K562 (cell line): ENCODE measurements at regions not wholly inside any gene's neighbourhood (a gene's known extent, or its start where the extent isn't known, plus 50 kb on each side); places are given as distances from the start of the nearest gene placed in this dataset.

Experiments
- ATAC-seq: fragments of 200-7000 bp; cut with Tn5 transposase; 3 replicates; pipeline ENCODE4 v1.9.1; 2020; ENCODE audit warnings: moderate library complexity
- BruUV-seq: library from RNA; stranded (reverse); fragments of 400-500 nt; replicated peaks from 2 replicates; lab custom pipeline; 2021; lab: Mats Ljungman, UMichigan
- CTCF ChIA-PET: fragments of 300-600 bp; formaldehyde crosslinking; extraction: SDS; loops from one replicate; lab custom pipeline; 2021; ENCODE audit warnings: low intra/inter-chr PET ratio; lab: Yijun Ruan, JAX
- POLR2A ChIA-PET: fragments of 300-600, 350-650 bp; sonication (Branson Sonifier 250); formaldehyde crosslinking; extraction: SDS; loops from one replicate; lab custom pipeline; 2021; ENCODE audit warnings: antibody characterized with exemption, inconsistent platforms; lab: Yijun Ruan, JAX
- DNase-seq, 4 experiments: peaks; one replicate each; pipeline versions ENCODE4 v3.0.0 to v3.0.0-alpha.2; 2011 to 2018; ENCODE audit warnings: low spot score in 3 of 4, mixed read lengths in 3 of 4; ENCODE audit errors: extremely low read depth in 1 of 4
- FAIRE-seq: peaks from 2 replicates; lab custom pipeline; 2011; peaks lifted over from hg19 to GRCh38; lab: Jason Lieb, UNC
- H2AFZ ChIP-seq: 2 replicates; pipeline ENCODE4 v1.6.0; 2011; ENCODE audit warnings: low read depth, low read length, control low read depth, inconsistent platforms
- H3K27ac ChIP-seq: fragments of 200-600 bp; 3 replicates; pipeline ENCODE4 v1.8.0; 2011; ENCODE audit warnings: low read depth, mild to moderate bottlenecking, control low read depth, inconsistent platforms, low read length, moderate library complexity, mixed read lengths; ENCODE audit errors: extremely low read depth
- H3K27me3 ChIP-seq, 2 experiments: fragments of 300-600 bp in 1 of 2; 2 replicates in 1 of 2; 3 replicates in 1 of 2; pipeline versions ENCODE4 v1.6.0 to v1.8.0; 2011; ENCODE audit warnings: inconsistent platforms in 2 of 2, low read length in 2 of 2, mild to moderate bottlenecking in 1 of 2, mixed read lengths in 1 of 2, moderate library complexity in 1 of 2; ENCODE audit not compliant: control insufficient read depth in 2 of 2, insufficient read depth in 2 of 2
- H3K36me3 ChIP-seq: fragments of 300-600 bp; 3 replicates; pipeline ENCODE4 v1.8.0; 2011; ENCODE audit warnings: mild to moderate bottlenecking, low read length, inconsistent platforms; ENCODE audit not compliant: control insufficient read depth, insufficient read depth
- H3K4me1 ChIP-seq, 2 experiments: fragments of 200-600 bp in 1 of 2; replicated peaks in 1 of 2; 2 replicates in 1 of 2; 3 replicates in 1 of 2; pipeline versions ENCODE4 v1.5.1 to v1.8.0; 2011; ENCODE audit warnings: inconsistent platforms in 2 of 2, low read length in 2 of 2, mild to moderate bottlenecking in 1 of 2, mixed read lengths in 1 of 2, moderate library complexity in 1 of 2; ENCODE audit not compliant: control insufficient read depth in 2 of 2, insufficient read depth in 2 of 2
- H3K4me2 ChIP-seq: 2 replicates; pipeline ENCODE4 v1.6.1; 2011; ENCODE audit warnings: low read length, control low read depth, inconsistent platforms, mixed read lengths; ENCODE audit not compliant: insufficient read depth
- H3K4me3 ChIP-seq: fragments of 200-600 bp; sonication (generic), shearing (Covaris generic); 2 replicates; pipeline ENCODE4 v1.5.1; 2016; ENCODE audit warnings: control low read depth, inconsistent platforms
- H3K79me2 ChIP-seq: fragments of 200-600 bp; 3 replicates; pipeline ENCODE4 v1.8.0; 2011; ENCODE audit warnings: low read length, inconsistent platforms; ENCODE audit not compliant: control insufficient read depth, insufficient read depth
- H3K9ac ChIP-seq, 2 experiments: 2 replicates each; pipeline versions ENCODE4 v1.6.0 to v1.6.1; 2011; ENCODE audit warnings: low read depth in 2 of 2, low read length in 2 of 2, control low read depth in 1 of 2, inconsistent platforms in 1 of 2, mild to moderate bottlenecking in 1 of 2, mixed read lengths in 1 of 2; ENCODE audit not compliant: insufficient read depth in 1 of 2
- H3K9me1 ChIP-seq: one replicate; pipeline ENCODE4 v1.6.0; 2011; ENCODE audit warnings: inconsistent platforms, mild to moderate bottlenecking, low read length, moderate library complexity; ENCODE audit not compliant: control insufficient read depth, insufficient read depth
- H3K9me3 ChIP-seq: replicated peaks from 2 replicates; pipeline ENCODE4 v1.5.1; 2011; ENCODE audit warnings: low read depth, low read length, inconsistent platforms; ENCODE audit not compliant: control insufficient read depth, insufficient read depth
- H4K20me1 ChIP-seq: replicated peaks from 2 replicates; pipeline ENCODE4 v1.6.1; 2011; ENCODE audit warnings: low read length, inconsistent platforms, mixed read lengths; ENCODE audit not compliant: control insufficient read depth, insufficient read depth
- EP300 ChIP-seq: IDR thresholded peaks from 2 replicates; pipeline ENCODE4 v1.6.1; 2012; ENCODE audit warnings: low read length, improper control_type of control experiment
- L3MBTL2 ChIP-seq: fragments of 450-650 bp; IDR thresholded peaks from 2 replicates; pipeline ENCODE4 v1.6.1; 2016; ENCODE audit warnings: mild to moderate bottlenecking, moderate library complexity
- NFE2 ChIP-seq: IDR thresholded peaks from 2 replicates; pipeline ENCODE4 v1.6.1; 2014; ENCODE audit warnings: antibody characterized with exemption, low read depth
- REST ChIP-seq, 2 experiments: fragments of 450-650 bp; formaldehyde crosslinking in 1 of 2; IDR thresholded peaks; 2 replicates each; pipeline versions ENCODE4 v1.4.0 to v1.6.1; 2014 to 2020; ENCODE audit warnings: mild to moderate bottlenecking in 2 of 2, borderline replicate concordance in 1 of 2, low read depth in 1 of 2
- RNF2 ChIP-seq: sonication (generic); IDR thresholded peaks from 2 replicates; pipeline ENCODE4 v1.6.1; 2016
- SMAD4 ChIP-seq: fragments of 250-450 bp; sonication (Bioruptor Pico); conservative IDR thresholded peaks from 2 replicates; pipeline ENCODE4 v1.8.0; 2021; ENCODE audit warnings: inconsistent platforms, mild to moderate bottlenecking, moderate library complexity
- SMARCA4 ChIP-seq: fragments of 450-650 bp; IDR thresholded peaks from 2 replicates; pipeline ENCODE4 v1.6.1; 2016
- ZNF586 ChIP-seq: fragments of 450-650 bp; formaldehyde crosslinking; conservative IDR thresholded peaks from 2 replicates; pipeline ENCODE4 v1.4.0; 2020; ENCODE audit warnings: mild to moderate bottlenecking, moderate library complexity
- WGBS: fragments of 100-300 bp; shearing (Covaris generic); methylation state at CpG from one replicate; pipeline ENCODE4 v1.1.6; 2016; ENCODE audit warnings: low coverage, mixed read lengths; ENCODE audit not compliant: insufficient coverage; ENCODE audit errors: missing lambda C conversion rate; 5-methylcytosine and 5-hydroxymethylcytosine counted together
- in situ Hi-C: fragments of 300-500 bp; cut with MboI; formaldehyde crosslinking; loops from 4 replicates; pipeline ENCODE4 v1.15.0; 2018; ENCODE audit warnings: inconsistent platforms, mixed read lengths
- intact Hi-C: fragments of 100-400 bp; cut with micrococcal nuclease; formaldehyde crosslinking; loops from 2 replicates; pipeline ENCODE4 v1.14.2; 2022
- TF ChIP-seq, protein P1 (sequence below): sonication (generic); formaldehyde crosslinking; IDR thresholded peaks from 2 replicates; pipeline ENCODE4 v1.8.1; 2023; ENCODE audit warnings: mild to moderate bottlenecking, missing genetic modification reagents
- TF ChIP-seq, protein P2 (sequence below): fragments of 450-650 bp; conservative IDR thresholded peaks from 2 replicates; pipeline ENCODE4 v1.6.1; 2016; ENCODE audit warnings: missing genetic modification characterization, low read depth, mild to moderate bottlenecking, control low read depth, missing compliant biosample characterization

- TF ChIP-seq EP300 (peak; percentile 92), SMARCA4 (peak; percentile 65; the same call in 1 of the 2 replicates), RNF2 (no peak), ZNF586 (CRISPR knock-in tag) (no peak), NFE2 (0 out of 2 replicates have a peak, but pooled peaks have one; percentile 25)
- TF ChIP-seq, protein P1, sequence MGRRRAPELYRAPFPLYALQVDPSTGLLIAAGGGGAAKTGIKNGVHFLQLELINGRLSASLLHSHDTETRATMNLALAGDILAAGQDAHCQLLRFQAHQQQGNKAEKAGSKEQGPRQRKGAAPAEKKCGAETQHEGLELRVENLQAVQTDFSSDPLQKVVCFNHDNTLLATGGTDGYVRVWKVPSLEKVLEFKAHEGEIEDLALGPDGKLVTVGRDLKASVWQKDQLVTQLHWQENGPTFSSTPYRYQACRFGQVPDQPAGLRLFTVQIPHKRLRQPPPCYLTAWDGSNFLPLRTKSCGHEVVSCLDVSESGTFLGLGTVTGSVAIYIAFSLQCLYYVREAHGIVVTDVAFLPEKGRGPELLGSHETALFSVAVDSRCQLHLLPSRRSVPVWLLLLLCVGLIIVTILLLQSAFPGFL (CRISPR knock-in tag), result 0 out of 2 replicates have a peak, but pooled peaks have one; percentile 93
- TF ChIP-seq, protein P2, sequence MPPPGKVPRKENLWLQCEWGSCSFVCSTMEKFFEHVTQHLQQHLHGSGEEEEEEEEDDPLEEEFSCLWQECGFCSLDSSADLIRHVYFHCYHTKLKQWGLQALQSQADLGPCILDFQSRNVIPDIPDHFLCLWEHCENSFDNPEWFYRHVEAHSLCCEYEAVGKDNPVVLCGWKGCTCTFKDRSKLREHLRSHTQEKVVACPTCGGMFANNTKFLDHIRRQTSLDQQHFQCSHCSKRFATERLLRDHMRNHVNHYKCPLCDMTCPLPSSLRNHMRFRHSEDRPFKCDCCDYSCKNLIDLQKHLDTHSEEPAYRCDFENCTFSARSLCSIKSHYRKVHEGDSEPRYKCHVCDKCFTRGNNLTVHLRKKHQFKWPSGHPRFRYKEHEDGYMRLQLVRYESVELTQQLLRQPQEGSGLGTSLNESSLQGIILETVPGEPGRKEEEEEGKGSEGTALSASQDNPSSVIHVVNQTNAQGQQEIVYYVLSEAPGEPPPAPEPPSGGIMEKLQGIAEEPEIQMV (tag), result peak; percentile 38; the same call in 1 of the 2 replicates
- TF ChIP-seq, all 486 proteins: peak for 57
Measured at GRCh38 chr6:16047435-16047990, 81.4 kb upstream of the MYLIP start (continued).

GRCh38 chr6:16045238-16045637 lies 83.6 kb upstream of the MYLIP start:
- 36% methylated on average over 4 of the region's 4 CpGs for WGBS
- intact Hi-C loops (no loop called here), in situ Hi-C loops (no loop called here)
- H3K9me3 ChIP-seq, result peaks cover 14% of the 10 kb centered on the region
- H3K79me2 ChIP-seq, result no peaks in the 10 kb centered on the region
- H3K27me3 ChIP-seq, result no peaks in the 10 kb centered on the region
- H2AFZ ChIP-seq, result peak overlapping the region; percentile 41
- no peak overlapping the region for H3K27ac ChIP-seq
- H3K9ac ChIP-seq, result no peak overlapping the region
- no TSS peak for BruUV-seq
- FAIRE-seq, result no peak
- no peak overlapping the region for H3K4me2 ChIP-seq
- no peaks in the 10 kb centered on the region; the same call in 2 of the 3 replicates for H3K36me3 ChIP-seq
- ATAC-seq, result no peak
- no peaks in the 10 kb centered on the region for H3K9me1 ChIP-seq
- no peaks in the 10 kb centered on the region for H4K20me1 ChIP-seq
- peaks cover 11 to 51% of the 10 kb centered on the region in 2 experiments for H3K4me1 ChIP-seq
- POLR2A ChIA-PET, result interaction anchor here (1.4 to 1.7 kb wide), 2 partner anchors 83 to 85 kb away, joined by 4 read pairs; partner anchors contain the start of gene MYLIP
- peak in 1 of 4 experiments; percentile 68 for DNase-seq
- CTCF ChIA-PET, result no interaction called here
- H3K4me3 ChIP-seq, result no peak overlapping the region
- peak; percentile 17; the same call in 1 of the 2 replicates for TF ChIP-seq REST (IDR thresholded peaks at IDR 0.05; ENCODE audit: borderline replicate concordance)
- no peak for TF ChIP-seq REST (CRISPR knock-in tag; IDR thresholded peaks at IDR 0.05; ENCODE audit: low read depth)
- TF ChIP-seq SMAD4 (CRISPR knock-in tag), result peak; percentile 39; the same call in 1 of the 2 replicates
- peak; percentile 33; the same call in 1 of the 2 replicates for TF ChIP-seq L3MBTL2
